GM18873 (cell line): ENCODE measurements at regions not wholly inside any gene's neighbourhood (a gene's known extent, or its start where the extent isn't known, plus 50 kb on each side); places are given as distances from the start of the nearest gene placed in this dataset.

Experiments
- ATAC-seq: cut with Tn5 transposase; IDR thresholded peaks from one replicate; pipeline ENCODE4 v1.9.1; 2021; ENCODE audit warnings: mild to moderate bottlenecking, moderate library complexity, moderate number of reproducible peaks; ENCODE audit not compliant: unreplicated experiment, low FRiP score

GRCh38 chr14:29098656-29099055 is 332.1 kb downstream of the FOXG1 start:
- no peak for ATAC-seq

- no peak for ATAC-seq
Measured at GRCh38 chr14:29102266-29102665, 335.7 kb downstream of the FOXG1 start.

DNA sequence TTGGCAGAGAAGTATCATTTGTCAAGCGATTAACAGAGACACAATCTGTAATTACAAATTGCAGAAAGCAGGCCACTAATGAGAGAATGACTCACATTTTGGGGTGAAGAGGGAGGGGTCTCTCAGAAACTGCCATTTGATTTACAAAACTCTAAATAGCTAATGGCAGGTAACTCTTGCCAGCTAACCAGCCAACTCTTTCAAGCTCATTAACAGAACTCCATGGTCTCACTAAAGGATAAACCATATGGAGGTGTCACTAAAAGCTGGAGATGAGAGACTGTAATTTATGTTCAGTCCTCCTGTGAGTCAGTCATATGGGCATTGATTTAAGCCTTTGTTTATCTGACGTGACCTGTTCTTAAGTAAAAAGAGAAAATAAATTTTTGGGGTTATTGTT is 336.4 kb downstream of the FOXG1 start:
- no peak for ATAC-seq

GRCh38 chr14:29108908-29109307 is 342.3 kb downstream of the FOXG1 start:
- ATAC-seq, result no peak

DNA sequence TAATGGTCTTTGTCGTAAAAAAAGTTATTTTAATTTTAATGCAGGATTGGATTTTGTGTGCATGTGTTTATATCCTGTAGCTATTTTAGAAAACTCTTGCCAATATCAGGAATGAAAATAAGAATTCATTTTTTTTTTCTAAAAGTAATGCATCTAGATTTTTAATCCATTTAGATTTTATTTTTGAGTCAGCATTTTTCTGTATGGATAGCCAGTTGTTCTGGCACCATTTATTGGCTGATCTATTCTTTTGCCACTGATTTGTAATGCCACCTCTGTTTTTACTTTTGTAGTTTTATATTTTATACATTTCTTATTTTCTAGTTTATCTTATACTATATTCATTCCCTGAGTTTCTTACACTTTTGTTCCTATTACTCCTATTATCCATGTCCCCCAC is 343.0 kb downstream of the FOXG1 start:
- ATAC-seq, result no peak

DNA sequence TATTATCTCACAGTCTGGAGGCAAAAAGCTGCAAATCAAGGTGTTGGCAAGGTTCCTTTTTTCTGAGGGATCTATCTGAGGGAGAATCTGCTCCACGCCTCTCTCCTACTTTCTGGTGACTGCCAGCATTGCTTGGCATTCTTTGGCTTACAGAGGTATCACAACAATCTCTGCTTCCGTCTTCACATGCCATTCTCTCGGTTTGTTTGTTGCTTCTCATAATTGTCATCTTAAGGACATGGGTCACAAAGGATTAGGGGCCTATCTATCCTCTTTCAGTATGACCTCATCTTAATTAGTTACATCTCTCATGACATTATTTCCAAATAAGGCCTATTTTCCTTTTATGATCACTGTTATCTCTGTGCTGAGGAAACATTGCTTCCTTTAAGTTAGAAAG is 345.0 kb downstream of the FOXG1 start:
- no peak for ATAC-seq

DNA sequence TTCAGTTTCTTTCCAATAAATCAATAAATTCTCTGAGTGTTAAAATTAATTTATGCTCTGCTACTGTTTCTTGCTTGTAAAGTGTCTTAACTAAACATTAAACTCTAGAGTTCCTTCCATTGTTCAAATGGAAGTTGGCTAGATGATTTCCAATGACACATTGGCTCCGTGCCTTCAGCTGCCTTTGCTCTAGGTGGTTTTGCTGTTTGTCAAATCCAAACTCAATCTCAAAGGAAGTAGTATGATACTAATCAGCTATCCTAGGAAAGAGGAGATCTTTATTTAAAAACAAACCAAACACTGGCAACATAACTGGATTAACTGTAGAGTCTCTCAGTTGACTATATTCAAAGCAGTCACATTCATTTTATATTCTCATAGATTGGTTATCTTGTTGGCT is 356.4 kb downstream of the FOXG1 start:
- no peak for ATAC-seq

DNA sequence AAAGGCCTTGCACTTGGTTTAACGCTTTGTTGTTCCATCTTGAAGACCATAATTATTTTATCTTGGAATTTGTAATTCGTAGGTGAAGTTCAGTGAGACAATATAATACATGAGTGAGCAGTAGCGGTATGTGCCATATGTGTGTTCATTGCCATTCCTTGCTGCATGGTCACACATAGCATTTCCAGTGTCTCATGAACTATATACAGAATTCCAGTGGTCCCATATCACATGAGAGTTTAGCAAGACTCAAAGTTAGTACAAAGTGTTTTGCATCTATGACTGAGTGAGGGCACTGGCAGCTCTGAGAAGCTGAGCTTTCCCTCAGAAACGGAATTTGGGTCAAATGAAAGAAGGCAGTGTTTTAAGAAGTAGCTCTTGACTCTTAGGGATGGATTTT is 359.8 kb downstream of the FOXG1 start:
- ATAC-seq, result no peak

DNA sequence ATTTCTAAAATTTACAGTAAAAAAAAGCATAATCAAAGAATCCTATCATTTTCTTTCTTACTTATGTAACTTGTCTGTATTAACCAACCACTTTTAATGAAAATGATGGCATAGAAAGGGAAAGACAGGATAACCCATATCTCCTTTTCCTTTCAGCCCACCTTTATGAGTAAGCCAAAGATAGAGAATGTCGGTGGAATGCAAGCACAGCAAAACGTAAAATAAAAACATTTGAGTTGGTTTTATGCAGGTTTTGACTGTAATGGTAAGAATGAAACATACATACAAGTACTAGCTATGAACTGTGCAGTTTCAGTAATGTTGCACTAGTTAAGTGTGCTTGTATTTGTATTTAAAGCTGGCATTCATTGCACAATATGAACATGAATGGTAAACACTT is 360.3 kb downstream of the FOXG1 start:
- no peak for ATAC-seq

GRCh38 chr14:29140016-29140415 is 373.4 kb downstream of the FOXG1 start:
- no peak for ATAC-seq

DNA sequence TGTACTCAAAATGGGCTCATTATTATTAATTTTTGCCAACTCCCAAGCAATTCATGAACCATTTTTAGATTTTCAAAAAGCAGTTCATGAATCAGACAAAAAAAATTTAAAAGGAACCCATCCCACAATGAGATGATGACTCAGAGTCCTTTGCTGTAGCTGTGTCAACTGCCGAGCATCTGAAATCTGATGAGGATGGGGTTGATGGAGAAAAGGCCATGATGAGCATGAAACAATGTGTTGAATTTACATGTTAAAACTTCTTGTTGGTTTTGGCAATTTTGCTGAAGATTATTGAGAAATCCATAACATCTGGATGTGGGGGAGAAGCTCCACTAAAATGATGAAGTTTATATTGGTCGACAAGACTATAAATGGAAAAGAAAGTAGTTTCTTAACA is 378.0 kb downstream of the FOXG1 start:
- no peak for ATAC-seq

- ATAC-seq, result no peak
Measured at GRCh38 chr14:29148221-29148620, 381.6 kb downstream of the FOXG1 start.

- ATAC-seq, result no peak
Measured at GRCh38 chr14:29149798-29150197, 383.2 kb downstream of the FOXG1 start.

GRCh38 chr14:29150659-29151058 is 384.1 kb downstream of the FOXG1 start:
- no peak for ATAC-seq

DNA sequence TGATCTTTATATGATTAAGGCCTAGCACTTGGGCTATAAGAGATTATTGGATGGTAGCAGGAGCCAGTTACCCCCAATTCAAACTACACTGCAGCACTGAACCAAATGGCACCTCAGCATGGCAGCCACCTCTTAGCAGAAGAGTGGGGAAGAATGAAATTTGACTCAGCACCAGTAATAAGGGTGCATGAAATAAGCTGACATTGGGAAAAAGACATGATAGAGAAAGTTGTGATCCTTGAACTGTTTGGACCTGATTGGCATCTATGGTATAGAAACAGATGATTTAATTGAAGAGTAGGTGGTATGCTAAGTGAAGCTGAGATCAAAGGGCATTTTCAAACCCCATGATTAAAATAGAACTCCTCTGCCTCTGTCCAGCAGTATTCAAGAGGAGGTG is 389.5 kb downstream of the FOXG1 start:
- ATAC-seq, result no peak

DNA sequence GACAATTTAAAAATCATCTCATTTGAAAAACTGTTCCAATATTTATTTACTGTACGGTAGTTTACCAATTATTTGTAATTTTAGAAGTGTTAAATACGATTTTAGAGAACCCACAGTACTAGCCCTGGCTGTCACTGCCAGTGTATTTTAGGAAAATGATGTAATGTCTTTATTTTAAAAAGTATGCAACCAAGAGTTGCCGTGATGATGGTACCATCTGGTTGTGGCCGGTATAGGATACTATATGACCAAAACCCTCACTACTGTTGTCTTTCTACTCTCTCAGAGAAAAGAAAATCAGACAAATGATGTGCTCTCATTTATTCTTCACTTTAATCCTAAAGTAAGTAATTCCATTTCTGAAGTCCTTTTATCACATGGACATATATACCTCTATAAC is 395.0 kb downstream of the FOXG1 start:
- ATAC-seq, result no peak

- no peak for ATAC-seq
Measured at GRCh38 chr14:29163109-29163508, 396.5 kb downstream of the FOXG1 start.

DNA sequence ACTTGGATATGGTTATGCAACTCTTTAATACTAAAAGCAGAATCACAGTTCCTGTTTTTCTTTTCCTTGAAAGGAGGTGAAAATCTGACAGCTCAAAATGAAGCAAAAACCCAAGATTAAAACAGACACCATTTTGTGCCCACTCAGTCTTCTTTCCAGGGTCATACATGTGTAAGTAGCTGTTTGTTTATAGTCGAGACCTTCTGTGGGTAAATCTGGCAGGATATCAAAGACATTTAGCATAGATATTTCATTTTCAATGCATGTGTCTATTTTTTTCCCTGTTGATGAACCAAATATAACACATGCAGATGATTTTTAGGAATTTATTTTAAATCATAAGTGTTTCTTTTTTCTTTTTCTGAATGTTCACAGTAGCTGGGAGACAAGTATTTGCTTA is 398.8 kb downstream of the FOXG1 start:
- ATAC-seq, result no peak

DNA sequence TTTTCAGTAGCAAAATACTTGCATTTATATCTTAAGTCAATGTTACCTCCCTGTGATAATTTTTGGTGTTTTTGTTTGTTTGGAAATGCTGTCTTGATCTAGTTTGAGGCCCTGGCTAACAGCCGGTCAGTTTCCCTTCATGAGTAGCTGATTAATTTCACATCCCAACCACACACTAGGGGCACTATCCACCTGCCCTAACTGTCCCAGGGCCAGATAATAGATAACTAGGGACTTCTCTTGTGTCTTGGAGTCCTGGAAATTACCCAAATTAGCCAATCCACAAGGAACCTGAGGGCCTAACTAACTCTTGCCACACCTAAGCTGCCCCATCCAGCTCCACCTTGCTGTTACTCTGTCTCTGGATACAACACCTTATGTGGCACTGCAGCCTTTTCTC is 399.9 kb downstream of the FOXG1 start:
- no peak for ATAC-seq

- no peak for ATAC-seq
Measured at GRCh38 chr14:29168149-29168548, 401.6 kb downstream of the FOXG1 start.

GRCh38 chr14:29169408-29169807 is 402.8 kb downstream of the FOXG1 start:
- no peak for ATAC-seq

- no peak for ATAC-seq
Measured at GRCh38 chr14:29175706-29176105, 409.1 kb downstream of the FOXG1 start.

GRCh38 chr14:29176876-29177275 is 410.3 kb downstream of the FOXG1 start:
- no peak for ATAC-seq

DNA sequence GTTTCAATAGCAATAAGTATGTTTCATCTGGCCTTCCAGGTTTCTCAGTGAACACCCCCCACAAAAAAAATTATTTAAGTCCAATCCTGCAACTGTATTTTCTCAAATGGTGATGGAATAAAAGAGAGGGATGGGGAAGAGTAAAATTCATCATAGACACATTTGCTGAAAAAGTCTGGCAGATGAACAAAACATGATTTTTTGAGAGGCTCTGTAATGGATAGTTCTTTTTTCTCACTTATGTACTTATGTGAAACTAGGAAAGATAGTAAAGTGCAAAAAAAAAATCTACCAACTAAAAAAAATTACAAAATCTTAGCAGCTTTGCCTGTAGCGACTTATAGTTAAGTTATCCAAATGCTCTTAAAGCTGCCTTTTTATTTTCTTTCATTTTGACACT is 412.4 kb downstream of the FOXG1 start:
- ATAC-seq, result no peak
